ENCODE measurements at regions not wholly inside any gene's neighbourhood (a gene's known extent, or its start where the extent isn't known, plus 50 kb on each side); places are given as distances from the start of the nearest gene placed in this dataset.

GRCh38 chr5:54852007-54852406 is 133.4 kb downstream of the ESM1 start:
- Histone ChIP-seq H3K9me3 (ENCODE audit: low read depth) (no peaks in the 10 kb centered on the region), H3K4me3 (no peak overlapping the region), H3K4me1 (ENCODE audit: low read depth) (no peaks in the 10 kb centered on the region), H3K36me3 (no peaks in the 10 kb centered on the region), H3K27me3 (no peaks in the 10 kb centered on the region), H3K27ac (no peak overlapping the region)
- DNase-seq (ENCODE audit: low read depth in 1 of 2, low spot score in 1 of 2) = no peak
- no peak for TF ChIP-seq CTCF (IDR thresholded peaks at IDR 0.05; ENCODE audit: low read depth, low read length)

GRCh38 chr5:54851449-54851848 is 133.9 kb downstream of the ESM1 start:
- H3K36me3 ChIP-seq = no peaks in the 10 kb centered on the region
- H3K27ac ChIP-seq = no peak overlapping the region
- no peak for TF ChIP-seq CTCF (IDR thresholded peaks at IDR 0.05; ENCODE audit: low read depth, low read length)
- no peaks in the 10 kb centered on the region for H3K4me1 ChIP-seq (ENCODE audit: low read depth)
- no peak for DNase-seq (ENCODE audit: low read depth in 1 of 2, low spot score in 1 of 2)
- H3K9me3 ChIP-seq (ENCODE audit: low read depth) = no peaks in the 10 kb centered on the region
- no peak overlapping the region for H3K4me3 ChIP-seq
- no peaks in the 10 kb centered on the region for H3K27me3 ChIP-seq

- no peak overlapping the region for H3K4me3 ChIP-seq
- DNase-seq (ENCODE audit: low read depth in 1 of 2, low spot score in 1 of 2) = no peak
- peaks cover 18% of the 10 kb centered on the region for H3K4me1 ChIP-seq (ENCODE audit: low read depth)
- H3K9me3 ChIP-seq (ENCODE audit: low read depth) = no peaks in the 10 kb centered on the region
- no peaks in the 10 kb centered on the region for H3K27me3 ChIP-seq
- no peak for TF ChIP-seq CTCF (IDR thresholded peaks at IDR 0.05; ENCODE audit: low read depth, low read length)
- H3K27ac ChIP-seq = no peak overlapping the region
- H3K36me3 ChIP-seq = no peaks in the 10 kb centered on the region
Observed at GRCh38 chr5:54848581-54848980, 136.8 kb downstream of the ESM1 start.

GRCh38 chr5:54845567-54845941 is 139.8 kb downstream of the ESM1 start:
- H3K27ac ChIP-seq = peak overlapping the region; percentile 79
- H3K4me3 ChIP-seq = no peak overlapping the region
- H3K36me3 ChIP-seq = no peaks in the 10 kb centered on the region
- no peaks in the 10 kb centered on the region for H3K9me3 ChIP-seq (ENCODE audit: low read depth)
- H3K4me1 ChIP-seq (ENCODE audit: low read depth) = peaks cover 18% of the 10 kb centered on the region
- H3K27me3 ChIP-seq = no peaks in the 10 kb centered on the region
- peak in 1 of 2 donors; percentile 58 for DNase-seq (ENCODE audit: low read depth in 1 of 2, low spot score in 1 of 2)
- no peak for TF ChIP-seq CTCF (IDR thresholded peaks at IDR 0.05; ENCODE audit: low read depth, low read length)

GRCh38 chr5:54844905-54845566 is 140.4 kb downstream of the ESM1 start:
- H3K27ac ChIP-seq = peak overlapping the region; percentile 79
- H3K36me3 ChIP-seq = no peaks in the 10 kb centered on the region
- peak; percentile 46 to 79 for DNase-seq (ENCODE audit: low read depth in 1 of 2, low spot score in 1 of 2)

More at GRCh38 chr5:54844905-54845566, 140.4 kb downstream of the ESM1 start:
- H3K4me1 ChIP-seq (ENCODE audit: low read depth) = peaks cover 18% of the 10 kb centered on the region
- no peak overlapping the region for H3K4me3 ChIP-seq
- TF ChIP-seq CTCF (IDR thresholded peaks at IDR 0.05; ENCODE audit: low read depth, low read length) = peak; percentile 38
- H3K27me3 ChIP-seq = no peaks in the 10 kb centered on the region
- H3K9me3 ChIP-seq (ENCODE audit: low read depth) = no peaks in the 10 kb centered on the region

Data from cardiac muscle cell (in vitro differentiated cells and primary cell).